Tibial artery (tissue), 4 donors: ENCODE measurements at regions not wholly inside any gene's neighbourhood (a gene's known extent, or its start where the extent isn't known, plus 50 kb on each side); places are given as distances from the start of the nearest gene placed in this dataset.

Experiments used
- DNase-seq, 2 donors: peaks; one replicate each; pipeline ENCODE4 v3.0.0-alpha.2; 2019
- H3K27ac ChIP-seq, 2 donors: fragments of 200-600 bp; sonication (generic) in 1 of 2; 1 replicate in 1 of 2; 2 replicates in 1 of 2; pipeline ENCODE4 v1.5.1; 2018 to 2019; ENCODE audit warnings: mild to moderate bottlenecking in 1 of 2
- H3K27me3 ChIP-seq, 2 donors: fragments of 200-600 bp; sonication (generic) in 1 of 2; one replicate each; pipeline versions ENCODE4 v1.5.1 to v1.6.0; 2016 to 2019
- H3K36me3 ChIP-seq, 3 donors: fragments of 200-600 bp; sonication (generic) in 2 of 3; one replicate each; pipeline ENCODE4 v1.5.1; 2016 to 2019; ENCODE audit warnings: mild to moderate bottlenecking in 2 of 3
- H3K4me1 ChIP-seq, 4 donors: fragments of 200-600 bp; sonication (generic) in 2 of 4; 1 replicate in 3 of 4; 2 replicates in 1 of 4; pipeline ENCODE4 v1.5.1; 2016 to 2019
- H3K4me3 ChIP-seq, 2 donors: fragments of 200-600 bp; sonication (generic) in 1 of 2; 1 replicate in 1 of 2; 2 replicates in 1 of 2; pipeline ENCODE4 v1.5.1; 2018 to 2019; ENCODE audit warnings: mild to moderate bottlenecking in 2 of 2
- H3K9me3 ChIP-seq, 3 donors: fragments of 200-600 bp; sonication (generic) in 1 of 3; one replicate each; pipeline ENCODE4 v1.5.1; 2016 to 2019
- CTCF ChIP-seq, 2 experiments: fragments of 200-600 bp in 1 of 2; fragments of 450-650 bp in 1 of 2; IDR thresholded peaks; one replicate each; pipeline ENCODE4 v1.5.1; 2017 to 2019; ENCODE audit warnings: antibody characterized with exemption in 2 of 2, mild to moderate bottlenecking in 1 of 2, moderate library complexity in 1 of 2
- intact Hi-C: fragments of 100-400 bp; cut with DNase I; formaldehyde crosslinking; loops from one replicate; pipeline ENCODE4 v1.15.0; 2023; ENCODE audit warnings: low total_unique reads

- Histone ChIP-seq H3K36me3 (no peaks in the 10 kb centered on the region), H3K27ac (no peak overlapping the region), H3K9me3 (peaks cover 0 to 7% (median 4%) of the 10 kb centered on the region in 3 donors), H3K4me1 (no peaks in the 10 kb centered on the region), H3K4me3 (no peak overlapping the region), H3K27me3 (no peaks in the 10 kb centered on the region)
- DNase-seq = no peak
- intact Hi-C loops = no loop called here
- no peak for TF ChIP-seq CTCF (IDR thresholded peaks at IDR 0.05)
Observed at GRCh38 chr9:13627071-13627470, 347.6 kb upstream of the MPDZ start.

- H3K27ac ChIP-seq = no peak overlapping the region
- DNase-seq = no peak
- intact Hi-C loops = no loop called here
- no peaks in the 10 kb centered on the region for H3K4me1 ChIP-seq
- no peak overlapping the region for H3K4me3 ChIP-seq
- H3K27me3 ChIP-seq = no peaks in the 10 kb centered on the region
- TF ChIP-seq CTCF (IDR thresholded peaks at IDR 0.05) = no peak
- no peaks in the 10 kb centered on the region for H3K36me3 ChIP-seq
- H3K9me3 ChIP-seq = peaks cover 0 to 7% (median 4%) of the 10 kb centered on the region in 3 donors
Observed at GRCh38 chr9:13626601-13627000, 347.1 kb upstream of the MPDZ start.

- no peaks in the 10 kb centered on the region for H3K27me3 ChIP-seq
- DNase-seq = no peak
- no peak overlapping the region for H3K4me3 ChIP-seq
- no peaks in the 10 kb centered on the region for H3K36me3 ChIP-seq
- no peak for TF ChIP-seq CTCF (IDR thresholded peaks at IDR 0.05)
- H3K4me1 ChIP-seq = peaks cover 0 to under 1% (median 0%) of the 10 kb centered on the region in 4 donors
- intact Hi-C loops = no loop called here
- no peak overlapping the region for H3K27ac ChIP-seq
- no peaks in the 10 kb centered on the region for H3K9me3 ChIP-seq
Observed at GRCh38 chr9:13621872-13622564, 342.5 kb upstream of the MPDZ start.

GRCh38 chr9:13616491-13617035 lies 337.1 kb upstream of the MPDZ start:
- H3K4me3 ChIP-seq = no peak overlapping the region
- intact Hi-C loops = no loop called here
- H3K36me3 ChIP-seq = no peaks in the 10 kb centered on the region
- H3K9me3 ChIP-seq = no peaks in the 10 kb centered on the region
- DNase-seq = no peak
- H3K27me3 ChIP-seq = no peaks in the 10 kb centered on the region
- H3K4me1 ChIP-seq = peaks cover 0 to 21% (median 4%) of the 10 kb centered on the region in 4 donors
- H3K27ac ChIP-seq = peak overlapping the region in 1 of 2 donors; percentile 33
- no peak for TF ChIP-seq CTCF (IDR thresholded peaks at IDR 0.05)

GRCh38 chr9:13615660-13616490 lies 336.4 kb upstream of the MPDZ start:
- TF ChIP-seq CTCF (IDR thresholded peaks at IDR 0.05) = no peak
- Histone ChIP-seq H3K27me3 (no peaks in the 10 kb centered on the region), H3K27ac (peak overlapping the region in 1 of 2 donors; percentile 33), H3K36me3 (no peaks in the 10 kb centered on the region), H3K4me1 (peaks cover 0 to 21% (median 4%) of the 10 kb centered on the region in 4 donors), H3K9me3 (no peaks in the 10 kb centered on the region), H3K4me3 (no peak overlapping the region)
- intact Hi-C loops = no loop called here
- no peak for DNase-seq
